Activated CD4-positive, alpha-beta T cell treated with anti-CD3 and anti-CD28 coated beads for 4 hours (primary cell): ENCODE measurements at regions not wholly inside any gene's neighbourhood (a gene's known extent, or its start where the extent isn't known, plus 50 kb on each side); places are given as distances from the start of the nearest gene placed in this dataset.
"Not testable (repeated sequence)": the region's sequence is repeated elsewhere in the genome, so short reads cannot be mapped to it uniquely, and the experiment has no call there.

Source experiments
- DNase-seq, 2 donors: peaks; one replicate each; pipeline ENCODE4 v3.0.0-alpha.2; 2020

GRCh38 chr10:131811630-131812403 is 89.0 kb upstream of the PPP2R2D start:
- no peak for DNase-seq

GRCh38 chr10:131812736-131813604 is 87.8 kb upstream of the PPP2R2D start:
- DNase-seq, result no peak

- DNase-seq, result no peak
These were observed 86.1 kb upstream of the PPP2R2D start for GRCh38 chr10:131814567-131815265.

- DNase-seq, result no peak
These were observed 85.3 kb upstream of the PPP2R2D start for GRCh38 chr10:131815266-131816156.

- DNase-seq, result no peak
These were observed 84.5 kb upstream of the PPP2R2D start for GRCh38 chr10:131816157-131816775.

GRCh38 chr10:131816941-131817700 is 83.7 kb upstream of the PPP2R2D start:
- DNase-seq, result no peak

- DNase-seq, result no peak
These were observed 82.8 kb upstream of the PPP2R2D start for GRCh38 chr10:131817866-131818509.

- DNase-seq, result no peak
These were observed 82.1 kb upstream of the PPP2R2D start for GRCh38 chr10:131818510-131819234.

GRCh38 chr10:131819241-131820072 is 81.4 kb upstream of the PPP2R2D start:
- DNase-seq, result no peak

- no peak for DNase-seq
These were observed 80.2 kb upstream of the PPP2R2D start for GRCh38 chr10:131820626-131821025.

GRCh38 chr10:131821378-131822012 is 79.3 kb upstream of the PPP2R2D start:
- DNase-seq, result no peak

- no peak for DNase-seq
These were observed 78.7 kb upstream of the PPP2R2D start for GRCh38 chr10:131822013-131822691.

- DNase-seq, result no peak
These were observed 78.0 kb upstream of the PPP2R2D start for GRCh38 chr10:131822692-131823245.

- DNase-seq, result not testable (repeated sequence)
These were observed 77.2 kb upstream of the PPP2R2D start for GRCh38 chr10:131823601-131824099.

GRCh38 chr10:131824371-131825149 is 76.2 kb upstream of the PPP2R2D start:
- DNase-seq, result no peak

GRCh38 chr10:131825150-131825848 is 75.5 kb upstream of the PPP2R2D start:
- no peak for DNase-seq
